ENCODE measurements at regions not wholly inside any gene's neighbourhood (a gene's known extent, or its start where the extent isn't known, plus 50 kb on each side); places are given as distances from the start of the nearest gene placed in this dataset.
"Not testable (repeated sequence)": the region's sequence is repeated elsewhere in the genome, so short reads cannot be mapped to it uniquely, and the experiment has no call there.

DNA sequence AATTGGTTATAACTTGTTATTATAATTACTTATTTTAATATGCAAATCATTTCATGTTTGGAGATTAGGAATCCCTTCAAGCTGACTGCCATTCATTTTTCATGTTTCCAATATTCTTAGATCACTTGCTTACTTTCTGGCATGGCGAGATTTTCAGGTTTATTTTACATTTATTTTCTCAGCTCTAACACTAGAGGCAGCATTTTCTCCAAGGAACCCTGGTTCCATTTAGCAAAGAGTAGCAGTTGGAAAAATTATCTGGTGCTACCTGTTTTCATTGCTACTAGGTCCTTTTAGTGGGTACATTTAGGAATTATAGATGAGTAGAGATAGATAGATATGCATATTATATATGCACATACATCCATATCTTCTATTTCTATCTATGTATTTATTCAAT lies 90.9 kb upstream of the TRPC4 start:
- no peak overlapping the region for H2AFZ ChIP-seq (ENCODE audit: low read depth, low read length)
- H3K27ac ChIP-seq (ENCODE audit: low read length): no peak overlapping the region
- no peaks in the 10 kb centered on the region for H3K36me3 ChIP-seq (ENCODE audit: insufficient read depth, low read length)
- H3K79me2 ChIP-seq (ENCODE audit: insufficient read depth, low read length): no peaks in the 10 kb centered on the region
- ATAC-seq (ENCODE audit: insufficient read depth, low read depth) (no peak), DNase-seq (no peak)
- H3K9ac ChIP-seq (ENCODE audit: low read depth, low read length): no peak overlapping the region
- H3K4me1 ChIP-seq (ENCODE audit: insufficient read depth, low read length): no peaks in the 10 kb centered on the region
- H3K4me3 ChIP-seq (ENCODE audit: low read depth in 1 of 2, low read length in 2 of 2): no peak overlapping the region
- TF ChIP-seq, protein P1, sequence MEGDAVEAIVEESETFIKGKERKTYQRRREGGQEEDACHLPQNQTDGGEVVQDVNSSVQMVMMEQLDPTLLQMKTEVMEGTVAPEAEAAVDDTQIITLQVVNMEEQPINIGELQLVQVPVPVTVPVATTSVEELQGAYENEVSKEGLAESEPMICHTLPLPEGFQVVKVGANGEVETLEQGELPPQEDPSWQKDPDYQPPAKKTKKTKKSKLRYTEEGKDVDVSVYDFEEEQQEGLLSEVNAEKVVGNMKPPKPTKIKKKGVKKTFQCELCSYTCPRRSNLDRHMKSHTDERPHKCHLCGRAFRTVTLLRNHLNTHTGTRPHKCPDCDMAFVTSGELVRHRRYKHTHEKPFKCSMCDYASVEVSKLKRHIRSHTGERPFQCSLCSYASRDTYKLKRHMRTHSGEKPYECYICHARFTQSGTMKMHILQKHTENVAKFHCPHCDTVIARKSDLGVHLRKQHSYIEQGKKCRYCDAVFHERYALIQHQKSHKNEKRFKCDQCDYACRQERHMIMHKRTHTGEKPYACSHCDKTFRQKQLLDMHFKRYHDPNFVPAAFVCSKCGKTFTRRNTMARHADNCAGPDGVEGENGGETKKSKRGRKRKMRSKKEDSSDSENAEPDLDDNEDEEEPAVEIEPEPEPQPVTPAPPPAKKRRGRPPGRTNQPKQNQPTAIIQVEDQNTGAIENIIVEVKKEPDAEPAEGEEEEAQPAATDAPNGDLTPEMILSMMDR (IDR thresholded peaks at IDR 0.05; ENCODE audit: borderline replicate concordance, extremely low read depth, low read length, poor library complexity, severe bottlenecking): peak; percentile 29
- TF ChIP-seq EZH2 (IDR thresholded peaks at IDR 0.05; ENCODE audit: borderline replicate concordance, low read depth, low read length, severe bottlenecking): no peak
- no peaks in the 10 kb centered on the region for H3K27me3 ChIP-seq (ENCODE audit: insufficient read depth, low read length, poor library complexity)
- H4K20me1 ChIP-seq (ENCODE audit: insufficient read depth, low read length): no peaks in the 10 kb centered on the region
- no peak overlapping the region for H3K4me2 ChIP-seq (ENCODE audit: insufficient read depth, low read length)
- no peaks in the 10 kb centered on the region for H3K9me3 ChIP-seq (ENCODE audit: insufficient read depth, low read length, severe bottlenecking)

DNA sequence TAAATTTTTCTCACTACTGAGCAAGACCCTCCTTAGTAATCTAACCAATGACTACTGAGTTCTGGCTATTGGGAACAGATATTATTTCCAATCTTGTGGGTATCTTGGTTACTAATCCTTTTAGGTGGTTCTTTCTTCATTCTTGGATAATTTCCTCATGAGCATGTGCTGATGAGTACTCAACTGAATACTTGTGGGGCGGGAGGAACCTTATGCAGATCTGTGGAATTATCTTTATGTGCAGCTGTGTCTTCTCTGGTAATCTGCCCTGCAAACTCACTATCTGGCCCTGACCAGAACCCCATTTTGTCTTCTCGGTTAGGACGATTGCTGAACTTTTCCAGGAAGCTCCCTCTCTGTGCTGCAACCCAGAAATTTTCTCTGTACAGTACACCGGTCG lies 89.7 kb upstream of the TRPC4 start:
- Histone ChIP-seq H3K27ac (ENCODE audit: low read length) (no peak overlapping the region), H3K4me2 (ENCODE audit: insufficient read depth, low read length) (no peak overlapping the region), H3K4me1 (ENCODE audit: insufficient read depth, low read length) (no peaks in the 10 kb centered on the region), H3K4me3 (ENCODE audit: low read depth in 1 of 2, low read length in 2 of 2) (no peak overlapping the region), H3K36me3 (ENCODE audit: insufficient read depth, low read length) (no peaks in the 10 kb centered on the region), H3K9me3 (ENCODE audit: insufficient read depth, low read length, severe bottlenecking) (no peaks in the 10 kb centered on the region), H3K79me2 (ENCODE audit: insufficient read depth, low read length) (no peaks in the 10 kb centered on the region), H3K27me3 (ENCODE audit: insufficient read depth, low read length, poor library complexity) (no peaks in the 10 kb centered on the region), H2AFZ (ENCODE audit: low read depth, low read length) (no peak overlapping the region), H4K20me1 (ENCODE audit: insufficient read depth, low read length) (no peaks in the 10 kb centered on the region), H3K9ac (ENCODE audit: low read depth, low read length) (no peak overlapping the region)
- TF ChIP-seq EZH2 (IDR thresholded peaks at IDR 0.05; ENCODE audit: borderline replicate concordance, low read depth, low read length, severe bottlenecking): no peak
- TF ChIP-seq, protein P1 (IDR thresholded peaks at IDR 0.05; ENCODE audit: borderline replicate concordance, extremely low read depth, low read length, poor library complexity, severe bottlenecking): no peak
- no peak for ATAC-seq (ENCODE audit: insufficient read depth, low read depth)
- DNase-seq: no peak

DNA sequence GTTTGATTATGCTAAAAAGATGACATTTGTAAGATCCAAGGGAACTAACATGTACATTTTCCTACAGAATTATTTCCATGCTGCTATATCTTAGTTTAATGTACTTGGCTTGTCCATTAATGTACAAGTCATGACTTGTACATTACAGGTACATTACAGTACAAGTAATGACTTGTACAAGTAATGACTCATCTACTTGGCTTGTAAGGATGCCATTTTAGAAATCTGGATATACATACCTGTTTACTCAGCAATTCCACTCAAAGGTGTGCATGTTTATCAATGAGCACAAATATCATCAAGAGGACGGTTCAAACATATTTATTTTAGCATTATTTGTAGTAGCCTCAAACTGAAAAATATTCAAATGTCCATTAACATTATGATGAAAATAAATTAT lies 87.0 kb upstream of the TRPC4 start:
- ATAC-seq (ENCODE audit: insufficient read depth, low read depth) (no peak), DNase-seq (no peak)
- Histone ChIP-seq H3K27me3 (ENCODE audit: insufficient read depth, low read length, poor library complexity) (no peaks in the 10 kb centered on the region), H3K4me1 (ENCODE audit: insufficient read depth, low read length) (no peaks in the 10 kb centered on the region), H3K4me3 (ENCODE audit: low read depth in 1 of 2, low read length in 2 of 2) (no peak overlapping the region), H3K36me3 (ENCODE audit: insufficient read depth, low read length) (no peaks in the 10 kb centered on the region), H4K20me1 (ENCODE audit: insufficient read depth, low read length) (no peaks in the 10 kb centered on the region), H2AFZ (ENCODE audit: low read depth, low read length) (no peak overlapping the region), H3K9me3 (ENCODE audit: insufficient read depth, low read length, severe bottlenecking) (no peaks in the 10 kb centered on the region), H3K9ac (ENCODE audit: low read depth, low read length) (no peak overlapping the region), H3K79me2 (ENCODE audit: insufficient read depth, low read length) (no peaks in the 10 kb centered on the region), H3K4me2 (ENCODE audit: insufficient read depth, low read length) (no peak overlapping the region), H3K27ac (ENCODE audit: low read length) (no peak overlapping the region)
- TF ChIP-seq, protein P1 (IDR thresholded peaks at IDR 0.05; ENCODE audit: borderline replicate concordance, extremely low read depth, low read length, poor library complexity, severe bottlenecking): no peak
- TF ChIP-seq EZH2 (IDR thresholded peaks at IDR 0.05; ENCODE audit: borderline replicate concordance, low read depth, low read length, severe bottlenecking): no peak

DNA sequence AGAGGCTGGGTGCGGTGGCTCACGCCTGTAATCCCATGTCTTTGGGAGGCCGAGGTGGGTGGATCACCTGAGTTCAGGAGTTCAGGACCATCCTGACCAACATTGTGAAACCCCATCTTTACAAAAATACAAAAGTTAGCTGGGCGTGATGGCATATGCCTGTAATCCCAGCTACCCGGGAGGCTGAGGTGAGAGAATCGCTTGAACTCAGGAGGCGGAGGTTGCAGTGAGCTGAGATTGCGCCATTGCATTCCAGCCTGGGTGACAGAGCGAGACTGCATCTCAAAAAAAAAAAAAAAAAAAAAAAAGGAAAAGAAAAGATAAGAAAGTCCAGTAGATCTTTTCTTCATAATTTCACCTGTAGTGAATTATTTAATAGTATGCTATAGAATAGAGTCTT lies 85.0 kb upstream of the TRPC4 start:
- H3K79me2 ChIP-seq (ENCODE audit: insufficient read depth, low read length); ATAC-seq (ENCODE audit: insufficient read depth, low read depth); H3K9ac ChIP-seq (ENCODE audit: low read depth, low read length); H3K27ac ChIP-seq (ENCODE audit: low read length); H3K4me2 ChIP-seq (ENCODE audit: insufficient read depth, low read length); H3K9me3 ChIP-seq (ENCODE audit: insufficient read depth, low read length, severe bottlenecking); H3K4me1 ChIP-seq (ENCODE audit: insufficient read depth, low read length); H3K4me3 ChIP-seq (ENCODE audit: low read depth in 1 of 2, low read length in 2 of 2); H3K27me3 ChIP-seq (ENCODE audit: insufficient read depth, low read length, poor library complexity); H2AFZ ChIP-seq (ENCODE audit: low read depth, low read length); H3K36me3 ChIP-seq (ENCODE audit: insufficient read depth, low read length); DNase-seq; H4K20me1 ChIP-seq (ENCODE audit: insufficient read depth, low read length): not testable (repeated sequence)

Data from DND-41 (cell line).